ENCODE measurements at regions not wholly inside any gene's neighbourhood (a gene's known extent, or its start where the extent isn't known, plus 50 kb on each side); places are given as distances from the start of the nearest gene placed in this dataset.

GRCh38 chr17:71735893-71736292 lies 384.9 kb upstream of the SOX9 start:
- no peaks in the 10 kb centered on the region for H3K27me3 ChIP-seq (ENCODE audit: control insufficient read depth in 3 of 3, insufficient read depth in 3 of 3, low read length in 3 of 3)
- no peaks in the 10 kb centered on the region for H3K9me3 ChIP-seq (ENCODE audit: control insufficient read depth in 2 of 2, insufficient read depth in 1 of 2, low read depth in 1 of 2, low read length in 1 of 2)
- H3K36me3 ChIP-seq (ENCODE audit: control insufficient read depth in 3 of 3, insufficient read depth in 2 of 3, low read depth in 1 of 3, low read length in 3 of 3) = no peaks in the 10 kb centered on the region
- no peak overlapping the region for H3K27ac ChIP-seq (ENCODE audit: low read depth in 1 of 3, low read length in 2 of 3)
- DNase-seq (no peak), FAIRE-seq (no peak)
- H3K4me1 ChIP-seq (ENCODE audit: control insufficient read depth in 3 of 3, insufficient read depth in 2 of 3, low read depth in 1 of 3, low read length in 2 of 3) = no peaks in the 10 kb centered on the region
- 69 to 94% (median 85%) methylated on average over 4 of the region's 4 CpGs for WGBS, 3 donors
- H3K4me3 ChIP-seq (ENCODE audit: low read depth in 1 of 3, low read length in 3 of 3) = no peak overlapping the region

DNA sequence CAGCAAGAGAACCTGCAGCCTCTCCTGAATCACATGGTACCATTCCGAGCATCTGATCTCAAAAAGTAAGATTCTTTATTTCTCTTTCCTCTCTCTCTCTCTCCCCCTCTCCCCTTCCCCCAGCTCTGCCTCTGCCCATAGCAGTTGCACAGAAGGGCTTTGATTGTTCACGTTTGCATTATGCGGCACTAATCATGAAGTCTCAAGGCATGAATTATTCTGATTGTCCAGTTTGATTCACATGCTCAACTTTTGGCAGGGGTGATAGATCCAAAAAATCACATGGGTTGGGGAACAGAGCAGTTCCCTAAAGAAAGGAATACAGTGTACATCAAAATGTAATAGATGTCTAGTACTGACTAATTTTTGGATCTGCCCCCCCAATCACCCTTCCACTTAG lies 380.0 kb upstream of the SOX9 start:
- no peaks in the 10 kb centered on the region for H3K9me3 ChIP-seq (ENCODE audit: control insufficient read depth in 2 of 2, insufficient read depth in 1 of 2, low read depth in 1 of 2, low read length in 1 of 2)
- no peaks in the 10 kb centered on the region for H3K27me3 ChIP-seq (ENCODE audit: control insufficient read depth in 3 of 3, insufficient read depth in 3 of 3, low read length in 3 of 3)
- FAIRE-seq (no peak), DNase-seq (no peak)
- no peak overlapping the region for H3K27ac ChIP-seq (ENCODE audit: low read depth in 1 of 3, low read length in 2 of 3)
- no peaks in the 10 kb centered on the region for H3K4me1 ChIP-seq (ENCODE audit: control insufficient read depth in 3 of 3, insufficient read depth in 2 of 3, low read depth in 1 of 3, low read length in 2 of 3)
- WGBS, 3 donors = 82 to 92% (median 84%) methylated on average over 3 of the region's 3 CpGs
- no peak overlapping the region for H3K4me3 ChIP-seq (ENCODE audit: low read depth in 1 of 3, low read length in 3 of 3)
- H3K36me3 ChIP-seq (ENCODE audit: control insufficient read depth in 3 of 3, insufficient read depth in 2 of 3, low read depth in 1 of 3, low read length in 3 of 3) = no peaks in the 10 kb centered on the region

DNA sequence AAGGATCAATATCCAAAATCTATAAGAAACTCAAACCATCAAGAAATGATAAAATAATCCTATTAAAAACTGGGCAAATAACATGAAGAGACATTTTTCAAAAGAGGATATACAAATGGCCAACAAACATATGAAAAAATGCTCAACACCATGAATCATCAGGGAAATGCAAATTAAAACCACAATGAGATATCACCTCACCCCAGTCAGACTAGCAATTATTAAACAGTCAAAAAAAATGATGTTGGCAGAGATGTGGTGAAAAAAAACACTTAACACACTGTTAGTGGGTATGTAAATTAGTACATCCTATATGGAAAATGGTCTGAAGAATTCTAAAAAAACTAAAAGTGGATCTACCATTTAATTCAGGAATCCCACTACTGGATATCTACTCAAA lies 379.0 kb upstream of the SOX9 start:
- Histone ChIP-seq H3K4me1 (ENCODE audit: control insufficient read depth in 3 of 3, insufficient read depth in 2 of 3, low read depth in 1 of 3, low read length in 2 of 3) (no peaks in the 10 kb centered on the region), H3K27me3 (ENCODE audit: control insufficient read depth in 3 of 3, insufficient read depth in 3 of 3, low read length in 3 of 3) (peaks cover 0 to 3% (median 0%) of the 10 kb centered on the region in 3 donors), H3K4me3 (ENCODE audit: low read depth in 1 of 3, low read length in 3 of 3) (no peak overlapping the region), H3K9me3 (ENCODE audit: control insufficient read depth in 2 of 2, insufficient read depth in 1 of 2, low read depth in 1 of 2, low read length in 1 of 2) (no peaks in the 10 kb centered on the region), H3K27ac (ENCODE audit: low read depth in 1 of 3, low read length in 2 of 3) (no peak overlapping the region), H3K36me3 (ENCODE audit: control insufficient read depth in 3 of 3, insufficient read depth in 2 of 3, low read depth in 1 of 3, low read length in 3 of 3) (no peaks in the 10 kb centered on the region)
- FAIRE-seq (no peak), DNase-seq (no peak)

DNA sequence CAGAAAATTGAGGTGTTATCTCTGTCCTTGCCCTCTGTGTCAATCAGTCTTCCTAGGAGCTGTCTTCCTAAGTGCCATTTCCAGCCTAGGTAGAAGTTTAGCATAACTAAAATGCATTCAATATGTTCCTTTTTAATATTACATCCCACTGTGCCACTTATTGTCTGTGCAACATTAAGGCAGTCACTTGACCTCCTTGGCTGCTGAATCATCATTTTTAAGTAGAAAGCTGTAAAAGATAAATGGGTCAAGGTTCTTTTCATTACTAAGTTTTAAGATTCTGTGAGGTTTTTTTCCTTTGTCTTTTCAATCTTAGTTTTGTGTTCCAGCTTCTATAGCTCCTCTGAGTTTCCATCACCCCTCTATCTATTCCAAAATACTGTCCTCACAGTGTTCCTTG lies 371.9 kb upstream of the SOX9 start:
- no peak for FAIRE-seq
- H3K4me1 ChIP-seq (ENCODE audit: control insufficient read depth in 3 of 3, insufficient read depth in 2 of 3, low read depth in 1 of 3, low read length in 2 of 3) = no peaks in the 10 kb centered on the region
- no peak for DNase-seq
- no peaks in the 10 kb centered on the region for H3K36me3 ChIP-seq (ENCODE audit: control insufficient read depth in 3 of 3, insufficient read depth in 2 of 3, low read depth in 1 of 3, low read length in 3 of 3)
- no peak overlapping the region for H3K4me3 ChIP-seq (ENCODE audit: low read depth in 1 of 3, low read length in 3 of 3)
- no peaks in the 10 kb centered on the region for H3K9me3 ChIP-seq (ENCODE audit: control insufficient read depth in 2 of 2, insufficient read depth in 1 of 2, low read depth in 1 of 2, low read length in 1 of 2)
- H3K27me3 ChIP-seq (ENCODE audit: control insufficient read depth in 3 of 3, insufficient read depth in 3 of 3, low read length in 3 of 3) = peaks cover 0 to 4% (median 0%) of the 10 kb centered on the region in 3 donors
- no peak overlapping the region for H3K27ac ChIP-seq (ENCODE audit: low read depth in 1 of 3, low read length in 2 of 3)

GRCh38 chr17:71753070-71753469 lies 367.8 kb upstream of the SOX9 start:
- H3K36me3 ChIP-seq (ENCODE audit: control insufficient read depth in 3 of 3, insufficient read depth in 2 of 3, low read depth in 1 of 3, low read length in 3 of 3) = no peaks in the 10 kb centered on the region
- H3K4me3 ChIP-seq (ENCODE audit: low read depth in 1 of 3, low read length in 3 of 3) = no peak overlapping the region
- no peak overlapping the region for H3K27ac ChIP-seq (ENCODE audit: low read depth in 1 of 3, low read length in 2 of 3)
- no peaks in the 10 kb centered on the region for H3K27me3 ChIP-seq (ENCODE audit: control insufficient read depth in 3 of 3, insufficient read depth in 3 of 3, low read length in 3 of 3)
- H3K4me1 ChIP-seq (ENCODE audit: control insufficient read depth in 3 of 3, insufficient read depth in 2 of 3, low read depth in 1 of 3, low read length in 2 of 3) = no peaks in the 10 kb centered on the region
- DNase-seq (no peak), FAIRE-seq (no peak)
- 84 to 94% (median 90%) methylated on average over 3 of the region's 3 CpGs for WGBS, 3 donors
- H3K9me3 ChIP-seq (ENCODE audit: control insufficient read depth in 2 of 2, insufficient read depth in 1 of 2, low read depth in 1 of 2, low read length in 1 of 2) = no peaks in the 10 kb centered on the region

DNA sequence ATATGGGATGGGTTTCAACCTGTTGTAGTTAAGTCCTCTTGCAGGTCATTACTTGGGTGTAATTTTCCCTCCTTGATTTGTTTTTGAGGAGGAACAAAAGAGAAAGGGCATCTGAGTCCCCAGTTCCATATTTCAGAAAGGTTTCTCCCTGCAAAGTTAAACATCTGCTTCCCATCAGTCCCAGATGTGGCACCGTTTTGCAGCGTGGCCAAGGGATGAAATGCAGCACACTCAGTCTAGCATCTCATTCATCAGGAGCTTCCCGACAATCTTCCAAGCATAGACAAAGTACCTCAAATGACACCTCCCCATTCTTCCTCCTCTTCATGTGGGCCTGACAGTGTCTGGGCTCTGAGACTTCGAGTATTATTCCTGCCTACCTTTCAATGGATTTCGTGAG lies 363.7 kb upstream of the SOX9 start:
- WGBS, 3 donors = 66 to 90% (median 81%) methylated on average over 5 of the region's 5 CpGs
- DNase-seq (no peak), FAIRE-seq (no peak)
- no peak overlapping the region for H3K4me3 ChIP-seq (ENCODE audit: low read depth in 1 of 3, low read length in 3 of 3)
- H3K27me3 ChIP-seq (ENCODE audit: control insufficient read depth in 3 of 3, insufficient read depth in 3 of 3, low read length in 3 of 3) = no peaks in the 10 kb centered on the region
- no peaks in the 10 kb centered on the region for H3K9me3 ChIP-seq (ENCODE audit: control insufficient read depth in 2 of 2, insufficient read depth in 1 of 2, low read depth in 1 of 2, low read length in 1 of 2)
- H3K27ac ChIP-seq (ENCODE audit: low read depth in 1 of 3, low read length in 2 of 3) = no peak overlapping the region
- no peaks in the 10 kb centered on the region for H3K36me3 ChIP-seq (ENCODE audit: control insufficient read depth in 3 of 3, insufficient read depth in 2 of 3, low read depth in 1 of 3, low read length in 3 of 3)
- H3K4me1 ChIP-seq (ENCODE audit: control insufficient read depth in 3 of 3, insufficient read depth in 2 of 3, low read depth in 1 of 3, low read length in 2 of 3) = no peaks in the 10 kb centered on the region

GRCh38 chr17:71757956-71758355 lies 362.9 kb upstream of the SOX9 start:
- WGBS, 3 donors = 93 to 96% (median 93%) methylated on average over 1 of the region's 1 CpG
- no peak for DNase-seq
- Histone ChIP-seq H3K9me3 (ENCODE audit: control insufficient read depth in 2 of 2, insufficient read depth in 1 of 2, low read depth in 1 of 2, low read length in 1 of 2) (no peaks in the 10 kb centered on the region), H3K4me3 (ENCODE audit: low read depth in 1 of 3, low read length in 3 of 3) (no peak overlapping the region), H3K4me1 (ENCODE audit: control insufficient read depth in 3 of 3, insufficient read depth in 2 of 3, low read depth in 1 of 3, low read length in 2 of 3) (no peaks in the 10 kb centered on the region), H3K36me3 (ENCODE audit: control insufficient read depth in 3 of 3, insufficient read depth in 2 of 3, low read depth in 1 of 3, low read length in 3 of 3) (no peaks in the 10 kb centered on the region), H3K27me3 (ENCODE audit: control insufficient read depth in 3 of 3, insufficient read depth in 3 of 3, low read length in 3 of 3) (no peaks in the 10 kb centered on the region), H3K27ac (ENCODE audit: low read depth in 1 of 3, low read length in 2 of 3) (no peak overlapping the region)
- no peak for FAIRE-seq

GRCh38 chr17:71759422-71760060 lies 361.3 kb upstream of the SOX9 start:
- no peak overlapping the region for H3K27ac ChIP-seq (ENCODE audit: low read depth in 1 of 3, low read length in 2 of 3)
- H3K9me3 ChIP-seq (ENCODE audit: control insufficient read depth in 2 of 2, insufficient read depth in 1 of 2, low read depth in 1 of 2, low read length in 1 of 2) = no peaks in the 10 kb centered on the region
- no peak for FAIRE-seq
- WGBS, 3 donors = 60 to 80% (median 74%) methylated on average over 8 of the region's 8 CpGs
- H3K27me3 ChIP-seq (ENCODE audit: control insufficient read depth in 3 of 3, insufficient read depth in 3 of 3, low read length in 3 of 3) = no peaks in the 10 kb centered on the region
- no peak for DNase-seq
- H3K4me1 ChIP-seq (ENCODE audit: control insufficient read depth in 3 of 3, insufficient read depth in 2 of 3, low read depth in 1 of 3, low read length in 2 of 3) = no peaks in the 10 kb centered on the region
- no peak overlapping the region for H3K4me3 ChIP-seq (ENCODE audit: low read depth in 1 of 3, low read length in 3 of 3)
- H3K36me3 ChIP-seq (ENCODE audit: control insufficient read depth in 3 of 3, insufficient read depth in 2 of 3, low read depth in 1 of 3, low read length in 3 of 3) = no peaks in the 10 kb centered on the region

DNA sequence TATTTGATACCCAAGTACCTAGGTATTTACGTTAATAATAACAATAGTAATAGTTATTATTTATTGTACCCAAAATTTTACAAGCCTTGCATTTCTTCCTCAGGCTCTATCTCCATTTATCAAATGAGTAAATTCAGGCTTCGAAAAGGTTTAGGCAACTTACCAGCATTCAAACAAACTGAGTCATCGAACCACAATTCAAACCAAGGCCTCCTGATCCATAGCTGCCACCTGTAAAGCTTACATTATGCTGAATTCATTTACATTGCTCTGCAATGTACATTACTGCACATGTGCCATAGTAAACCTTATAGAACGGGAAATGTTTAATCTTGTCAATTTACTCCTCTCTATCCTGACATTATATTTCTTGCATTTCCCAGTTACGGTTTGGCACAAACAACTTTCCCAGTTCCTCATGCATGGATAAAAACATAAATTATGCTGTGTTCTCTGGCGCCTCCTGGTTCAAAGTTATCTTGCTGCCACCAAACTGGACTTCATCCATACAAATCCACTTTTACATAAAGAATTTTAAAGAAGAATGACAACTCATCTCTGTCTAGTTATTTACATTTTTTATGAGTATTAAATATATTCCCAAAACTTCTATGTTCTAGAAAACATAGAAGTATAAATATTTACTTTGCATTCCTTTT lies 360.6 kb upstream of the SOX9 start:
- H3K27me3 ChIP-seq (ENCODE audit: control insufficient read depth in 3 of 3, insufficient read depth in 3 of 3, low read length in 3 of 3) = no peaks in the 10 kb centered on the region
- H3K4me3 ChIP-seq (ENCODE audit: low read depth in 1 of 3, low read length in 3 of 3) = no peak overlapping the region
- H3K36me3 ChIP-seq (ENCODE audit: control insufficient read depth in 3 of 3, insufficient read depth in 2 of 3, low read depth in 1 of 3, low read length in 3 of 3) = no peaks in the 10 kb centered on the region
- no peaks in the 10 kb centered on the region for H3K9me3 ChIP-seq (ENCODE audit: control insufficient read depth in 2 of 2, insufficient read depth in 1 of 2, low read depth in 1 of 2, low read length in 1 of 2)
- H3K4me1 ChIP-seq (ENCODE audit: control insufficient read depth in 3 of 3, insufficient read depth in 2 of 3, low read depth in 1 of 3, low read length in 2 of 3) = no peaks in the 10 kb centered on the region
- FAIRE-seq (no peak), DNase-seq (peak in 1 of 2 donors; percentile 8)
- H3K27ac ChIP-seq (ENCODE audit: low read depth in 1 of 3, low read length in 2 of 3) = no peak overlapping the region
- WGBS, 3 donors = 67 to 75% (median 72%) methylated on average over 6 of the region's 6 CpGs
